ENCODE measurements at regions not wholly inside any gene's neighbourhood (a gene's known extent, or its start where the extent isn't known, plus 50 kb on each side); places are given as distances from the start of the nearest gene placed in this dataset.
"Not testable (repeated sequence)": the region's sequence is repeated elsewhere in the genome, so short reads cannot be mapped to it uniquely, and the experiment has no call there.

DNA sequence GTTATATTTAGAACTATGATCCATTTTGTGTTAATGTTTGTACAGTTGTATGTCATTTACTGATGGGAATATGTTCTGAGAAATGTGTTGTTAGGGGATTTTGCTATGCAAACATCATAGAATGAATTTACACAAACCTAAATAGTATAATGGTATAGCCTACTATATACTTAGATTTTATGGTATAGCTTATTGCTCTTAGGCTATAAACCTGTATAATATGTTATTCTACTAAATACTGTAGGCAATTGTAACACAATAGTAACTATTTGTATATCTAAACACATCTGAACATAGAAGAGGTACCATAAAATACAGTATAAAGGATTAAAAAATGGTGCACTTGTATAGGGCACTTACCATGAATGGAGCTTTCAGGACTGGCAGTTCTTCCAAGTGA, 105.4 kb upstream of the GRIN2B start:
- no peaks in the 10 kb centered on the region for H3K4me1 Mint-ChIP-seq
- H3K27ac Mint-ChIP-seq (ENCODE audit: low read depth): no peak overlapping the region
- peaks cover 5% of the 10 kb centered on the region for H3K9me3 Mint-ChIP-seq
- no peaks in the 10 kb centered on the region for H3K36me3 Mint-ChIP-seq (ENCODE audit: insufficient read depth)
- ATAC-seq (replicated peaks; ENCODE audit: extremely low read depth, poor library complexity, severe bottlenecking) (no peak), DNase-seq (ENCODE audit: low spot score in 2 of 2) (no peak)
- H3K27me3 Mint-ChIP-seq: no peaks in the 10 kb centered on the region
- no peak overlapping the region for H3K4me3 Mint-ChIP-seq

DNA sequence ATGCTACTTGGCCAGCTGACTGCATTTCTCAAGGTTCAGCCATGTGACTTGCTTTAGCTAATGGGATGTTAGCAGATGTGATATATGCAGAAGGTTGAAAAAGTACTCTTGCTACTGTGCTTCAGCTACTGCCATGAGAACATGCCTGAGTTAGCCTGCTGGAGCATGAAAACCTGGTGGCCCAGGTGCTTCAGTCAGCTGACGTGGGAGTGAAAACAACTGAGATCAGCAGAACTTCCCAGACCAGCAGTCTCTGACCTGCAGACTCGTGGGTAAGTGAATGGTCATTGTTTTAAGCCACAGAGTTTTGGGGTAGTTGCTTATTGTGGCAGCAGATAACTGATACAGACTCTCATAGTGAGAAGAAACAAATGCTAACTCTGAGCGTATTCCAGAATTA, 118.6 kb upstream of the GRIN2B start:
- H3K27ac Mint-ChIP-seq (ENCODE audit: low read depth): no peak overlapping the region
- H3K36me3 Mint-ChIP-seq (ENCODE audit: insufficient read depth): peaks cover 2% of the 10 kb centered on the region
- H3K9me3 Mint-ChIP-seq: no peaks in the 10 kb centered on the region
- peaks cover 48% of the 10 kb centered on the region for H3K27me3 Mint-ChIP-seq
- no peak for ATAC-seq (replicated peaks; ENCODE audit: extremely low read depth, poor library complexity, severe bottlenecking)
- H3K4me1 Mint-ChIP-seq: no peaks in the 10 kb centered on the region
- no peak overlapping the region for H3K4me3 Mint-ChIP-seq
- DNase-seq (ENCODE audit: low spot score in 2 of 2): no peak

DNA sequence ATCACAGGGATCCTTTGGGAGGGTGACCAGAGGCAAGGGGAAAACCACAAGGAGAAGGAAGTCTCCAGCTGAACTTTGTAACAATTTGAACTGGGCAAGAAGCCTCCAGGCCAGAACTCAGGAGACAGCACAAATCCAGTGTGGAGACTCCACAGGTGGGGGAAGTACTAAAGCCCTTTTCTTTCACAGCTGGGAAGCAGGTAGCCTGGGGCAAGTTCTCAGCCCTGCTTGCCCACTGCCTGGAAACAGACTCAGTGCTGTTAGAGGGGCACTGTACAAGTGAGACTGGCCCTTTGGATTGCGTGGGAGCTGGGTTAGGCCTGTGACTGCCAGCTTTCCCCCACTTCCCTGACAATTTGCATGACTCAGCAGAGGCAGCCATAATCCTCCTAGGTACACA, 120.2 kb upstream of the GRIN2B start:
- H3K4me3 Mint-ChIP-seq; H3K4me1 Mint-ChIP-seq; H3K27ac Mint-ChIP-seq (ENCODE audit: low read depth); H3K36me3 Mint-ChIP-seq (ENCODE audit: insufficient read depth); ATAC-seq (replicated peaks; ENCODE audit: extremely low read depth, poor library complexity, severe bottlenecking); H3K9me3 Mint-ChIP-seq; DNase-seq (ENCODE audit: low spot score in 2 of 2): not testable (repeated sequence)
- peaks cover 48% of the 10 kb centered on the region for H3K27me3 Mint-ChIP-seq

GRCh38 chr12:14111230-14111865, 129.9 kb upstream of the GRIN2B start:
- H3K27me3 Mint-ChIP-seq: peaks cover 34% of the 10 kb centered on the region
- no peaks in the 10 kb centered on the region for H3K9me3 Mint-ChIP-seq
- no peaks in the 10 kb centered on the region for H3K36me3 Mint-ChIP-seq (ENCODE audit: insufficient read depth)
- no peak overlapping the region for H3K4me3 Mint-ChIP-seq
- no peak overlapping the region for H3K27ac Mint-ChIP-seq (ENCODE audit: low read depth)
- DNase-seq (ENCODE audit: low spot score in 2 of 2): no peak
- H3K4me1 Mint-ChIP-seq: no peaks in the 10 kb centered on the region
- ATAC-seq (replicated peaks; ENCODE audit: extremely low read depth, poor library complexity, severe bottlenecking): no peak

DNA sequence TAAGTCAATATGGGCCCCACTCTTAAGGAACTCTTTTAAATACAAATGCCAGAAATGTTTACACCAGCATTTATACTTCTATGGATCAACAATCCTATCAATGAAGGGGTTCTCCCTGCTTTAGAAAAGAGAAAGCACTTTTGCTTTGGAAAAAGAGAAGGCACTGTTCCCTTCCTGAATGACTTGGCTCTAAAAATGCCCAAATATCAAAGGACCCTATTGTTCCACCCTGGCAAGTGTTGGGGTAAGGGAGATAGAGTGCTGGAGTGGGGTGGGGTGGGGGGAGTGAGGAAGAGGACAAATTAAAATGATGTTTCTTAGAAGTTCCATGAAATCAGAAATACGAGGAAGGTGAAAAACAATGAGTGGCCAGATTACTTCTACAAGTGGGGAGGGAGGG, 131.6 kb upstream of the GRIN2B start:
- ATAC-seq (replicated peaks; ENCODE audit: extremely low read depth, poor library complexity, severe bottlenecking): no peak

DNA sequence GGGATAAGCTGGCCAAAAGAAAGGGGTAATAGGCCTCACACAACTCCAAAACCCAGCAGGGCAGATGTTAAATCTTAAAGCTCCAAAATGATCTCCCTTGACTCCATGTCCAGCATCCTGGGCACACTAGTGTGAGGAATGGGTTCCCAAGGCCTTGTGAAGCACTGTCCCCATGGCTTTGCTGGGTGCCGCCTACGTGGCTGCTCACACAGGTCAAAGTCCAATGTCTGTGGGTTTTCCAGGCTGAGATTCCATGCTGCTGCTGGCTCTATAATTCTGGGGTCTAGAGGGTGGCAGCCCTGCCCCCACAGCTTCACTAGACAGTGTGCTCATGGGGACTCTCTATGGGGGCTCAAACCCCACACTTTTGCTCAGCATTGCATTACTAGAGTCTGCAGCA, 145.3 kb upstream of the GRIN2B start:
- peaks cover 35% of the 10 kb centered on the region for H3K27me3 Mint-ChIP-seq
- no peaks in the 10 kb centered on the region for H3K4me1 Mint-ChIP-seq
- no peak overlapping the region for H3K4me3 Mint-ChIP-seq
- H3K27ac Mint-ChIP-seq (ENCODE audit: low read depth): no peak overlapping the region
- ATAC-seq (replicated peaks; ENCODE audit: extremely low read depth, poor library complexity, severe bottlenecking) (no peak), DNase-seq (ENCODE audit: low spot score in 2 of 2) (no peak)
- H3K36me3 Mint-ChIP-seq (ENCODE audit: insufficient read depth): no peaks in the 10 kb centered on the region
- H3K9me3 Mint-ChIP-seq: peaks cover 9% of the 10 kb centered on the region

More for the DNA sequence above, 131.6 kb upstream of the GRIN2B start:
- Mint-ChIP-seq H3K27me3 (peaks cover 24% of the 10 kb centered on the region), H3K9me3 (peaks cover 8% of the 10 kb centered on the region), H3K4me3 (no peak overlapping the region), H3K4me1 (no peaks in the 10 kb centered on the region), H3K36me3 (ENCODE audit: insufficient read depth) (no peaks in the 10 kb centered on the region), H3K27ac (ENCODE audit: low read depth) (no peak overlapping the region)
- DNase-seq (ENCODE audit: low spot score in 2 of 2): no peak

GRCh38 chr12:14129611-14130195, 148.3 kb upstream of the GRIN2B start:
- H3K27ac Mint-ChIP-seq (ENCODE audit: low read depth): no peak overlapping the region
- peaks cover 55% of the 10 kb centered on the region for H3K27me3 Mint-ChIP-seq
- H3K4me3 Mint-ChIP-seq: no peak overlapping the region
- H3K36me3 Mint-ChIP-seq (ENCODE audit: insufficient read depth): no peaks in the 10 kb centered on the region
- H3K9me3 Mint-ChIP-seq: peaks cover 9% of the 10 kb centered on the region
- H3K4me1 Mint-ChIP-seq: no peaks in the 10 kb centered on the region
- DNase-seq (ENCODE audit: low spot score in 2 of 2) (no peak), ATAC-seq (replicated peaks; ENCODE audit: extremely low read depth, poor library complexity, severe bottlenecking) (no peak)

- no peak overlapping the region for H3K4me3 Mint-ChIP-seq
Observed at GRCh38 chr12:14135996-14136395, 154.6 kb upstream of the GRIN2B start.

GRCh38 chr12:14138495-14138894, 157.1 kb upstream of the GRIN2B start:
- no peak overlapping the region for H3K27ac Mint-ChIP-seq (ENCODE audit: low read depth)
- no peaks in the 10 kb centered on the region for H3K9me3 Mint-ChIP-seq
- no peak for ATAC-seq (replicated peaks; ENCODE audit: extremely low read depth, poor library complexity, severe bottlenecking)
- no peak for DNase-seq (ENCODE audit: low spot score in 2 of 2)
- peaks cover 35% of the 10 kb centered on the region for H3K27me3 Mint-ChIP-seq
- no peaks in the 10 kb centered on the region for H3K36me3 Mint-ChIP-seq (ENCODE audit: insufficient read depth)
- no peak overlapping the region for H3K4me3 Mint-ChIP-seq
- no peaks in the 10 kb centered on the region for H3K4me1 Mint-ChIP-seq

More at GRCh38 chr12:14135996-14136395, 154.6 kb upstream of the GRIN2B start:
- Mint-ChIP-seq H3K4me1 (no peaks in the 10 kb centered on the region), H3K27me3 (peaks cover 40% of the 10 kb centered on the region), H3K9me3 (no peaks in the 10 kb centered on the region), H3K27ac (ENCODE audit: low read depth) (no peak overlapping the region), H3K36me3 (ENCODE audit: insufficient read depth) (no peaks in the 10 kb centered on the region)
- no peak for DNase-seq (ENCODE audit: low spot score in 2 of 2)
- no peak for ATAC-seq (replicated peaks; ENCODE audit: extremely low read depth, poor library complexity, severe bottlenecking)

GRCh38 chr12:14148489-14149270, 167.3 kb upstream of the GRIN2B start:
- H3K36me3 Mint-ChIP-seq (ENCODE audit: insufficient read depth): peaks cover 1% of the 10 kb centered on the region
- no peak overlapping the region for H3K4me3 Mint-ChIP-seq
- H3K4me1 Mint-ChIP-seq: no peaks in the 10 kb centered on the region
- no peak overlapping the region for H3K27ac Mint-ChIP-seq (ENCODE audit: low read depth)
- peaks cover 41% of the 10 kb centered on the region for H3K27me3 Mint-ChIP-seq
- ATAC-seq (replicated peaks; ENCODE audit: extremely low read depth, poor library complexity, severe bottlenecking): no peak
- no peak for DNase-seq (ENCODE audit: low spot score in 2 of 2)
- peaks cover 6% of the 10 kb centered on the region for H3K9me3 Mint-ChIP-seq

GRCh38 chr12:14153803-14154202, 172.4 kb upstream of the GRIN2B start:
- Mint-ChIP-seq H3K4me1 (no peaks in the 10 kb centered on the region), H3K27me3 (peaks cover 56% of the 10 kb centered on the region), H3K4me3 (no peak overlapping the region), H3K27ac (ENCODE audit: low read depth) (no peak overlapping the region), H3K9me3 (no peaks in the 10 kb centered on the region), H3K36me3 (ENCODE audit: insufficient read depth) (peaks cover 4% of the 10 kb centered on the region)
- no peak for ATAC-seq (replicated peaks; ENCODE audit: extremely low read depth, poor library complexity, severe bottlenecking)
- no peak for DNase-seq (ENCODE audit: low spot score in 2 of 2)

GRCh38 chr12:14156606-14157005, 175.2 kb upstream of the GRIN2B start:
- H3K36me3 Mint-ChIP-seq (ENCODE audit: insufficient read depth): peaks cover 4% of the 10 kb centered on the region
- no peak for ATAC-seq (replicated peaks; ENCODE audit: extremely low read depth, poor library complexity, severe bottlenecking)
- H3K4me1 Mint-ChIP-seq: no peaks in the 10 kb centered on the region
- H3K27me3 Mint-ChIP-seq: peaks cover 36% of the 10 kb centered on the region
- H3K27ac Mint-ChIP-seq (ENCODE audit: low read depth): no peak overlapping the region
- no peaks in the 10 kb centered on the region for H3K9me3 Mint-ChIP-seq
- no peak for DNase-seq (ENCODE audit: low spot score in 2 of 2)
- H3K4me3 Mint-ChIP-seq: no peak overlapping the region
